GM21360 (cell line): ENCODE measurements at regions not wholly inside any gene's neighbourhood (a gene's known extent, or its start where the extent isn't known, plus 50 kb on each side); places are given as distances from the start of the nearest gene placed in this dataset.
"Not testable (repeated sequence)": the region's sequence is repeated elsewhere in the genome, so short reads cannot be mapped to it uniquely, and the experiment has no call there.

Experiments
- ATAC-seq: cut with Tn5 transposase; IDR thresholded peaks from one replicate; pipeline ENCODE4 v1.9.1; 2021; ENCODE audit warnings: mild to moderate bottlenecking, moderate library complexity; ENCODE audit not compliant: unreplicated experiment

DNA sequence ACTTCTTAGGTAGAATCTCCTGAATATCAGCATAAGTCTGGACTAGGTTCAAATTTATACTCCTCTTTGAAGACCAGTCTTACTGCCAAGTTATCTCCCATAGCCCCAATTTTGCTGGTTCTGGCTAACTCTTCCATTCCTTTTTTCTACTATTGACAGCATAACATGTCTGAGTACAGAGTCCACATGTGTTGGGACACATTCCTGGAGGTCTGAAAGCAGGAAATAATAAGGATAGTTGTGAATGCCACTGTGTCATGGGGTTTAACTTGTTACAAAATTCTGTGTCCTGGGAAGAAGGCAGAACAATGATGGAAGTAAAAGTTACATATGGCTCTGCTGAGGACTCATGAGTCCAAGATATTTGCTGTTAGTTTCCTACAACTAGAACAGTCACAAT is 57.4 kb upstream of the ZBTB20 start:
- ATAC-seq = no peak

- no peak for ATAC-seq
Measured at GRCh38 chr3:115208066-115208750, 61.1 kb upstream of the ZBTB20 start.

- ATAC-seq = no peak
Measured at GRCh38 chr3:115211810-115212492, 64.9 kb upstream of the ZBTB20 start.

DNA sequence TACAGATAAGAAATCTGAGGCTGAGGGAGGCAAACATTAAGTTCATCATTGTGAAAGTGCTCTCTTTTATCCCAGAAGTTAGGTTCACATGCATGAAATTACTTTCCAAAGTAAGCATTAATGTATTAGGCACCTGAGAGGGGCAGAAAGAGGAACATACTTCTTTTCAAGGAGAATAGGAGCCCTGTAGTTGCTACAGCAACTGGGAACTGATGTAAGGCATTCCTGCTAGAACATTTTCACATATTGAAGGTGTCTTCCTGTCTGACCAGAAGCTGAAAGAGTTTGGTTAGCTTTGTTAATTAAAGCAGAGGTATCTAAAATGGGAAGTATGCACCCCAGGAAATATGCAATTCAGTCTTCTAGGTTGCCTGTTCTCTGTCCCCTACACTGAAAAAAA is 65.5 kb upstream of the ZBTB20 start:
- no peak for ATAC-seq

- not testable (repeated sequence) for ATAC-seq
Measured at GRCh38 chr3:115213052-115213451, 66.0 kb upstream of the ZBTB20 start.

DNA sequence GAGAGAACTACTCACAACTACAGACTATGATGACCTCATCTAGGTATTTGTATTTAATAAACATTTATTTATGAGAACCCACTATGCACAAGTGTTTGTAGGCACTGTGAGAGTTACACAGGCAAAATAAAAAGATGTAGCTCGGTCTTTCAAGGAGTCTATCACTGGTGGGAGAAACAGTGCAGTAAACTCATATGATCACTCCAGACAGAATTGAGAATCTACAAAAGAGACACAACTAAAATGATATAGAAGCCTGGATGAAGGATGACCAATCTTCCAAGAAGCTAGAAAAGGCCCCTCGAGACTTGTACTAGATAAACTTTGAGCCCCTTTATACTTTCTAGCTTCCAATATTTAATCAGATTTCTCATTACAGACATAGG is 70.2 kb upstream of the ZBTB20 start:
- no peak for ATAC-seq

DNA sequence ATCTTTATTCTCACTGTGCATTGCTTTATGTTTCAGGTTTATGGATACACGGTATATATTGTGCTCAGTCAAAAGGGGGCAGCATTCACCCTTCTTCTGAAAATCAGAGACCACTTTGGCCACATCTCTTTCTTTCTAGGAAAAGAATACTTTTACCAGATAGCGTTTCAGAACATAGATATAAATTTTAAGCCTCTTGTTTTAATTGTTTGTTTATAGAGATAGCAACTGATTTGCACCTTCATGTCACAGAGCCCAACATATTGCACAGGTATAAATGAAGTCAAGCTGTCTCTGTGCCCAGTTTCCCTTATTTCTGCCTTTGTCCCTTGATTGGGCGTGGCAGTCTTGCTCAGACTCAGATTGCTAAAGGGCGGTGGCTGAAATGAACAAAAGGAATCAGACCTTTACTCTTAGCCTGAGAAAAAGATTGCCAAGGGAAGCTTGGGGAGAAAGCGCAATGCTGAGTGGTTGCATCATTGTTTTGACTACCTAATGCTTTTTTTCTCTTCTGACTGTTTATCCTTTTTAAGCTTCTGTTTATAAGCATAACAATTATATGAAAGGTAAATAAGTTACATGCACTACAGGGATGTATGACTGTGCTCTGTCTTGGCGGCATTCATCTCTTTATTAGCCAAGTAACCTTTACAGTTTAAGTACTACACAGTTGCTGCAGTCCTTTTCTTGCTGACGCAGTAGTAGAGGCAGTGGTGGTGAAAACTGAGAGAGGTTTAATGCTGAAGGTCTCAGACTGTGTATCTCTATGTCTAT is 70.8 kb upstream of the ZBTB20 start:
- no peak for ATAC-seq

DNA sequence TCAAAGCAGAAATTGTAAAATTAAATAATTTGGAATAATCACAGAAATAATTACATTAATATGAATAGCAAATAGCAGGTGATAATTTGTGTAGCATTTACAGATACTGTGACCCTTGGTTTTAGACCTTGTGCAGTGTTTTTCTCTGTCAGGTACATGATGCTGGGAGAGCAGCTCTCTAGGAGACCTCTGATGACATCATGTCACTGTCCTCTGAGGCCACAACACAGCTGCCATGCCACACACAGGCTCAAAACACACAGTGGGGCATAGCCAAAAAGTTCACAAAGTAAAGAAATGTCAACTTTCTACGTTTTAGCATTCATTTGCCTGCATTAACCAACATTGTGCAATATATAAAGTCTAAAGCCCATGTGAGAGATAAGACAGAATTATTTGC is 71.8 kb upstream of the ZBTB20 start:
- ATAC-seq = no peak

DNA sequence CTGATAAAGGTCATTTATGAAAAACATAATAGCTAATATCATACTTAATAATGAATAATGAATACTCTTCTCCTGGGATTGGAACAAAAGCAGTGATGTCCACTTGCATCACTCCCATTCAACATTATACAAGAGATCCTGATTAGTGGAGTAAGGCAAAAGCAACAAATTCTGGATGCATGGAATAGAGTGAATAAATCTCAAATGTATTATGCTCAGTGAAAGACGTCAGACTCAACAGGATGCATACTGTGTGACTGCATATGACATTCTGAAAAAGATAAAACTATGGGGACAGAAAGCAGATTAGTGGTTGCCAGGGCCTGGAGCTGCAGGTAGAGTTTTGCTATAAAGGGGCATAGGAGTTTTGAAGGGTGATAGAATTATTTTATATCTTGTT is 77.6 kb upstream of the ZBTB20 start:
- no peak for ATAC-seq

DNA sequence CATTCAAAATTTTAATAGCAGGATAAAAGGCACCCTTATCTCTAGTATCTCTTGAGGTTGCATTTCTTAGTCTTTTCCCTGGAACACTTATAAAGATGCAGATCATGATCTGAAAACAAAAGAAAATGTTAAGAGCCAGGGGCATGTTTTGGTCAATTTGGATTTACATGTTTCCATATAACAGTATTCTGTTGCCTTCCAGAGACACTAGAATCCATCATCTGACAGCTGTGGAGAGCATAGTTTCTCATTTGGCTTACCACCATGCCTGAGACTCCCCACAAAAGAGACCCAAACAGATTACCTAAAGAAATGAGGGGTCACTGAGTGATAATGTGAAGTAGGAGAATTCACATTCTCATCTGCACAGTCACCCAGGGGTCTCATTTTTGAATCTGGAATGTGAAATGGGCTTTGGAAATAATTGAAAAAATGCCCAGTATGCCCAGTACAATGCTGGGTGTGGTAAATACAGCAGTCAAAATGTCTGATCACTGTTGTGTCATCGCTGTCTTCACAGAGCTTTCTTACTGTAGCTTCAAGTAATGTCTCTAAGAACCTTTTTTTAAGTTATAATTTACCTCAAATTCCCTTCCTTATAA is 79.9 kb upstream of the ZBTB20 start:
- ATAC-seq = no peak

GRCh38 chr3:115227461-115227860 is 80.4 kb upstream of the ZBTB20 start:
- ATAC-seq = no peak

GRCh38 chr3:115228266-115228665 is 81.2 kb upstream of the ZBTB20 start:
- ATAC-seq = no peak

DNA sequence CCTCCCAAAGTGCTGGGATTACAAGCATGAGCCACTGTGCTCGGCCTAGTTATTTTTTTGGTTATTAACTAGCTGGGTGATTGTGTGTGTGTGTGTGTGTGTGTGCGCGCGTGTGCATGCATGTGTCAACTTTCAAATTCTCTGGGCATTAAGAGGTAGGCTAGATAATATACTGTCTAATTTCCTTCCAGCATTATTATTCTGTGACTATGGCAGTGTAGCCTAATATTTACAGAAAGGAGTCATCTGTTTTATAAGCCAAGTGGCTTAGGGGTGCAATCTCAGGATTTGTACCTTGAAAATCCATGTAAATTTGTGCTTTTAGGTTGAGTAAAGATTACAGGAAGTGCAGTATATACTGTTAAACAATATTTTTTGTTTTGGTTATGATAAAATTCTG is 85.1 kb upstream of the ZBTB20 start:
- no peak for ATAC-seq

DNA sequence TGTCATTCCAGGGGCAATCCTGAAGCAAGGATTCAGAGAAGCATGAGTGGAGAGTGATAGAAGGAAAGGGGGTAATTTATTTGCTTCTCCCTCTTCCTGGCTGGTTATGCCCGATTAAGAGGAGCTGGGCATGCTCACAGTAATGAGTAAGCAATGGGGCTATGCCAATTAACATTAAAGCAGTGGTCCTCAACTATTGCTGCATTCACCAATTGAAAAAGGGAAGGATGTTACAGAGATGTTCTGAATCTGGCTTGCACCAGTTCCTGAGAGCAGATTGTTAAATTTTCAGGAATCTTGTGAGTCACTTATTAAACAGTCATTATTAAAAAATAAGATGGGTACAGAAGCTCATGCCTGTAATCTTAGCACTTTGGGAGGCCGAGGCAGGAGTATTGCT is 85.9 kb upstream of the ZBTB20 start:
- ATAC-seq = no peak

GRCh38 chr3:115236496-115236895 is 89.4 kb upstream of the ZBTB20 start:
- ATAC-seq = no peak

DNA sequence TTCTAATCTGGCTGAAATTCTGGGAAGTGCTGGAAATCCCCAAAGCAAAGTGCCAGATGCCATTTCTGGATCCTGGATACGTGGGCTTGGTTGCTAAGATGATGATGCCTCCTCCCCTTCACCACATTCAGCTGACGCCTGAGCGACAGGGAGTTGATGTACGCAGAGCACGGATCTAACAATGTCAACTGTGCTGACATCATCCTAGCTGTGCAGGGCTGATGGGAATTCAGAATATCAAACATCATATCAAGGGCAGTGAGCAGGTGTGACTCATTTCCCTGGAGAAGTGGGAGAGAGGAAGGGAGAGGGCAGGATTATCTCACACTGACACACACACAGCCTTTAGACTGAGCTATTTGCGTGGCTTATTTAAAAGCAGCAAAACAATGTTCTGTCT is 92.6 kb upstream of the ZBTB20 start:
- ATAC-seq = no peak

DNA sequence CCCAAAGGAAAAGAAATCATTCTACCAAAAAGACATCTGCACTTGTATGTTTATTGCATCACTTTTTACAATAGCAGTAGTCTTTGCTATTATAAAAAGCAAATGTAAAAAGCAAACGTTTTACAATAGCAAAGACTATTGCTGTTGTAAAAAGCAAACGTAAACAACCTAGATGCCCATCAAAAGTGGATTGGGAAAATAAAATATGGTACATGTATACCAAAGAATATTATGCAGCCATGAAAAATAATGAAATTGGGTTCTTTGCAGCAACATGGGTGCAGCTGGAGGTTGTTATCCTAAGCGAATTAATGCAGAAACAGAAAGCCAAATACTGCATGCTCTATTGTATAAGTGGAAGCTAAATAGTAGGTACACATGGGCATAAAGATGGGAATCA is 97.3 kb upstream of the ZBTB20 start:
- ATAC-seq = no peak

GRCh38 chr3:115245438-115245837 is 98.3 kb upstream of the ZBTB20 start:
- no peak for ATAC-seq

DNA sequence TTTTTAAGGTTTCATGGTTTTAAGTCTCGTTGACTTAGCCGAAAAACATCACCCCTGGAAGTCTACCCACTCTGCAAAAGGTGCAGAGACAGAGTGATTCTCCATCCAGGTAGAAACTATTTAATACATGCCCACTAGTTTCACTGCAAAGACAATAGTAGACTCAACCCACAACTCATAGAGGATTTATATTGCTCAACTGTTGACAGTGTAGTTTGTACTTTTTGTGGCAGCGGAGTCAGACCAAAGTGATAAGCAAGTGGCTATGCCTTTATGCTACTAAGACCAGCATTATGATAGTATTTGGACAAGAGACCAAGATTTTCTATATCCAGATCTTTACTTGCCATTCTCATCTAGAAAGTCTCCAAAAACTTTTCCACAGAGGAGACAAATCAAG is 98.8 kb upstream of the ZBTB20 start:
- no peak for ATAC-seq

DNA sequence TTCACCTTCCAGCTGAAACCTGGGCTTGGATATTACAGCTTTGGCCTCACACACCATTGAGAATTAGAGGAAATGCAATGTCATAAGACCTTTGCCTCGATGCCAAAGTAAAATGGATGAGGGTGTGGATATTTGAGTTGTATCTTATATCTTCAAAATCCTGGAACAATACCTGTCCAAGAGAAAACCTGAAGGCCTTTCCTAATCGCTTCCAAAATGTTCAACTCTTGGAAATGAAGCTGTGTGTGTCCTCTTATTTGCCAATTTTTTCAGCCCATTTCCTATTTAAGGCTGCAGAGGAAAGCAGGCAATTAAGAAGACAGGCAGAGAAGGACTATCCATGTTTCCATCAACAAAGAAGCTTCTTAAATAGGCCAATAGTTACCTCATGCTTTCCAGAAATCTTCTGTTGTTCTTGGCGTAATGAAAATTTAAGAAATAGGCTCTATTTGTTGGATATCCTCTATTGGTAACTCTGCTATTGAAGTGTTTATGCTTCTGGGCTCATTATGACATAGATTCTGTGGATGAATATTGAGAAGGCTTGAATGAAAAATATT is 99.5 kb upstream of the ZBTB20 start:
- no peak for ATAC-seq

DNA sequence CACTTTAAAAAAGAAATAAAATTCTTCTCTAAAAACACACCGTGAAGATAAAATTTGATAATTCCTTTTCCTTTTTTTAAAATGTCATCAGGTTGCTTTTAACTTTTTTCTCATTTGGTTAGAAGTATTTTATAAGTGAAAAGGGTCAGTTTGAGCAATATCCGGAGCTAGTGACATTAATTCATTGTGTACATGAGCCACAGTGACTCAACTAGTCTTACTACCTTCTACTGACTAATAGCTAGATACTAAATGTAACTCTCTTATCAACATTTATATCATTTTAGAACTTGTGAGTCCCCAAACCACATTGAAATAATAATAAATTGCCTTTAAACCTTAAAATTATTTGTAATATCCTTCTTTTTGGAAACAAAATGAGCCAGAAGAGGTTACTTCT is 101.2 kb upstream of the ZBTB20 start:
- ATAC-seq = no peak
